OCI-LY3 (cell line): ENCODE measurements at regions not wholly inside any gene's neighbourhood (a gene's known extent, or its start where the extent isn't known, plus 50 kb on each side); places are given as distances from the start of the nearest gene placed in this dataset.

ENCODE experiments used
- H2AFZ ChIP-seq: fragments of 200-600, 300-600 bp; shearing (Covaris generic); 2 replicates; pipeline ENCODE4 v1.6.0; 2014; ENCODE audit warnings: antibody characterized with exemption, low read depth, low read length
- H3K27ac ChIP-seq: fragments of 200-600, 300-600 bp; sonication (generic); 2 replicates; pipeline ENCODE4 v1.5.1; 2014; ENCODE audit warnings: mild to moderate bottlenecking, low read length, moderate library complexity, mixed read lengths
- H3K27me3 ChIP-seq: fragments of 200-600, 300-600 bp; sonication (generic); 2 replicates; pipeline ENCODE4 v1.6.1; 2014; ENCODE audit warnings: low read depth, low read length, mixed read lengths
- H3K36me3 ChIP-seq: fragments of 200-600, 300-600 bp; sonication (generic); replicated peaks from 2 replicates; pipeline ENCODE3; 2014; ENCODE audit warnings: low read depth, low read length, mixed read lengths
- H3K4me1 ChIP-seq: fragments of 300-600, 200-600 bp; sonication (generic); 2 replicates; pipeline ENCODE4 v1.6.1; 2014; ENCODE audit warnings: low read length, mixed read lengths
- H3K4me2 ChIP-seq: fragments of 200-600, 300-600 bp; sonication (generic); 2 replicates; pipeline ENCODE4 v1.6.1; 2014; ENCODE audit warnings: low read length, mixed read lengths
- H3K4me3 ChIP-seq: fragments of 300-600, 200-600 bp; sonication (generic); 2 replicates; pipeline ENCODE4 v1.5.1; 2014; ENCODE audit warnings: antibody characterized with exemption, mild to moderate bottlenecking, low read length, moderate library complexity
- H3K79me2 ChIP-seq: fragments of 300-600, 200-600 bp; shearing (Covaris generic); 2 replicates; pipeline ENCODE4 v1.6.1; 2014; ENCODE audit warnings: mild to moderate bottlenecking, low read length, mixed read lengths
- H3K9ac ChIP-seq: fragments of 300-600, 200-600 bp; shearing (Covaris generic); 2 replicates; pipeline ENCODE4 v1.6.0; 2014; ENCODE audit warnings: mild to moderate bottlenecking, low read length, moderate library complexity
- H3K9me3 ChIP-seq: fragments of 200-600, 300-600 bp; shearing (Covaris generic); 2 replicates; pipeline ENCODE4 v1.6.1; 2014; ENCODE audit warnings: low read length, mixed read lengths; ENCODE audit not compliant: insufficient read depth
- H4K20me1 ChIP-seq: fragments of 200-600, 300-600 bp; sonication (generic); 2 replicates; pipeline ENCODE4 v1.6.1; 2016; ENCODE audit warnings: low read length, mixed read lengths; ENCODE audit not compliant: insufficient read depth
- CTCF ChIP-seq: fragments of 200-600, 300-600 bp; sonication (generic); IDR thresholded peaks from 2 replicates; pipeline ENCODE4 v1.5.1; 2014; ENCODE audit warnings: antibody characterized with exemption, low read length, low read depth
- EZH2phosphoT487 ChIP-seq: fragments of 200-600 bp; shearing (Covaris generic); IDR thresholded peaks from 2 replicates; pipeline ENCODE4 v1.6.1; 2018; ENCODE audit warnings: antibody characterized with exemption, mixed run types, low read depth

GRCh38 chrX:26347171-26347570, 131.2 kb downstream of the MAGEB5 start:
- Histone ChIP-seq H3K9ac (no peak overlapping the region), H4K20me1 (no peaks in the 10 kb centered on the region), H3K79me2 (no peaks in the 10 kb centered on the region), H3K36me3 (no peaks in the 10 kb centered on the region), H3K27ac (peak overlapping the region; percentile 61), H2AFZ (0 out of 2 replicates have a peak overlapping the region, but pooled peaks have one; percentile 25), H3K4me1 (peaks cover 22% of the 10 kb centered on the region), H3K4me3 (peak overlapping the region; percentile 20; the same call in 1 of the 2 replicates), H3K27me3 (no peaks in the 10 kb centered on the region), H3K9me3 (no peaks in the 10 kb centered on the region), H3K4me2 (peak overlapping the region; percentile 51)
- TF ChIP-seq CTCF, result no peak
- no peak for TF ChIP-seq EZH2phosphoT487

GRCh38 chrX:26334232-26334631, 118.3 kb downstream of the MAGEB5 start:
- no peaks in the 10 kb centered on the region for H3K36me3 ChIP-seq
- H4K20me1 ChIP-seq, result no peaks in the 10 kb centered on the region
- no peak overlapping the region for H3K27ac ChIP-seq
- no peaks in the 10 kb centered on the region for H3K9me3 ChIP-seq
- no peaks in the 10 kb centered on the region for H3K79me2 ChIP-seq
- no peaks in the 10 kb centered on the region for H3K4me1 ChIP-seq
- H3K4me2 ChIP-seq, result no peak overlapping the region
- H3K4me3 ChIP-seq, result no peak overlapping the region
- H2AFZ ChIP-seq, result no peak overlapping the region
- H3K27me3 ChIP-seq, result no peaks in the 10 kb centered on the region
- H3K9ac ChIP-seq, result no peak overlapping the region
- TF ChIP-seq CTCF, result no peak
- TF ChIP-seq EZH2phosphoT487, result no peak

- Histone ChIP-seq H3K9ac (no peak overlapping the region), H3K27me3 (no peaks in the 10 kb centered on the region), H3K36me3 (no peaks in the 10 kb centered on the region), H2AFZ (no peak overlapping the region), H3K27ac (no peak overlapping the region), H3K9me3 (no peaks in the 10 kb centered on the region), H4K20me1 (no peaks in the 10 kb centered on the region), H3K4me3 (no peak overlapping the region), H3K4me2 (no peak overlapping the region), H3K79me2 (no peaks in the 10 kb centered on the region), H3K4me1 (no peaks in the 10 kb centered on the region)
- no peak for TF ChIP-seq CTCF
- TF ChIP-seq EZH2phosphoT487, result no peak
These were observed 112.8 kb downstream of the MAGEB5 start for GRCh38 chrX:26328608-26329319.

GRCh38 chrX:26309262-26309661, 93.3 kb downstream of the MAGEB5 start:
- TF ChIP-seq CTCF (no peak), EZH2phosphoT487 (no peak)
- Histone ChIP-seq H3K27ac (no peak overlapping the region), H3K4me3 (no peak overlapping the region), H3K27me3 (no peaks in the 10 kb centered on the region), H3K9ac (no peak overlapping the region), H4K20me1 (no peaks in the 10 kb centered on the region), H2AFZ (no peak overlapping the region), H3K9me3 (no peaks in the 10 kb centered on the region), H3K4me1 (no peaks in the 10 kb centered on the region), H3K36me3 (no peaks in the 10 kb centered on the region), H3K4me2 (no peak overlapping the region), H3K79me2 (no peaks in the 10 kb centered on the region)
